ENCODE measurements at regions not wholly inside any gene's neighbourhood (a gene's known extent, or its start where the extent isn't known, plus 50 kb on each side); places are given as distances from the start of the nearest gene placed in this dataset.

GRCh38 chr18:56381196-56381595, 257.2 kb downstream of the TXNL1 start (continued):
- TF ChIP-seq SMC3 (IDR thresholded peaks at IDR 0.05; ENCODE audit: borderline replicate concordance, low read length) (no peak), TBL1XR1 (IDR thresholded peaks at IDR 0.05; ENCODE audit: low read depth, low read length) (no peak)

GRCh38 chr18:56380685-56381084, 257.7 kb downstream of the TXNL1 start:
- H3K79me2 ChIP-seq (ENCODE audit: control insufficient read depth, insufficient read depth, low read length): no peaks in the 10 kb centered on the region
- 79% methylated on average over 8 of the region's 8 CpGs for WGBS (ENCODE audit: insufficient coverage, insufficient replicate concordance, low lambda C conversion rate, missing lambda C conversion rate)
- H3K27me3 ChIP-seq (replicated peaks in 1 of 2; ENCODE audit: control insufficient read depth in 2 of 2, insufficient read depth in 2 of 2, low read length in 1 of 2): no peaks in the 10 kb centered on the region
- DNase-seq (ENCODE audit: low read depth, low spot score) (no peak), FAIRE-seq (no peak), ATAC-seq (no peak)
- no TSS peak for BruUV-seq (replicated peaks)
- POLR2A ChIA-PET: no interaction called here
- no peaks in the 10 kb centered on the region for H3K36me3 ChIP-seq (ENCODE audit: control insufficient read depth in 2 of 2, insufficient read depth in 2 of 2, low read length in 1 of 2)
- no peak overlapping the region for H3K4me2 ChIP-seq (ENCODE audit: control insufficient read depth, insufficient read depth)
- H3K4me1 ChIP-seq (ENCODE audit: control insufficient read depth, insufficient read depth, low read length): no peaks in the 10 kb centered on the region
- SMC1A ChIA-PET (ENCODE audit: uncharacterized antibody, unreplicated experiment): interaction anchor here (1.5 kb wide), 1 partner anchor 196 kb away, joined by 3 read pairs; no protein-coding TSS in a partner anchor
- no peaks in the 10 kb centered on the region for H3K9me3 ChIP-seq (replicated peaks; ENCODE audit: control insufficient read depth, insufficient read depth, low read length)
- in situ Hi-C loops (cut with MboI): no loop called here
- H4K20me1 ChIP-seq (ENCODE audit: control insufficient read depth, insufficient read depth): no peaks in the 10 kb centered on the region
- H3K27ac ChIP-seq (ENCODE audit: control insufficient read depth, insufficient read depth): no peak overlapping the region
- CTCF ChIA-PET: no interaction called here
- no peak for TF ChIP-seq FOXK2 (IDR thresholded peaks at IDR 0.05)
- TF ChIP-seq PAX5 (IDR thresholded peaks at IDR 0.05; ENCODE audit: borderline replicate concordance, low read depth, low read length): no peak
- TF ChIP-seq SMARCA5 (IDR thresholded peaks at IDR 0.05): no peak
- no peak for TF ChIP-seq STAT3 (IDR thresholded peaks at IDR 0.05; ENCODE audit: low read depth, low read length)
- no peak for TF ChIP-seq USF1 (IDR thresholded peaks at IDR 0.05; ENCODE audit: borderline replicate concordance, extremely low read length, insufficient read depth, low read depth, low read length)
- TF ChIP-seq NBN (IDR thresholded peaks at IDR 0.05): no peak
- no peak for TF ChIP-seq TAF1 (IDR thresholded peaks at IDR 0.05; ENCODE audit: borderline replicate concordance, low read depth, low read length)
- no peak for TF ChIP-seq ELK1 (IDR thresholded peaks at IDR 0.05; ENCODE audit: low read depth, low read length)
- no peak for TF ChIP-seq TARDBP (IDR thresholded peaks at IDR 0.05; ENCODE audit: borderline replicate concordance)
- TF ChIP-seq WRNIP1 (IDR thresholded peaks at IDR 0.05; ENCODE audit: borderline replicate concordance, low read depth, low read length): no peak
- no peak for TF ChIP-seq MEF2A (IDR thresholded peaks at IDR 0.05; ENCODE audit: insufficient read depth, low read depth, low read length)
- TF ChIP-seq ZNF687 (IDR thresholded peaks at IDR 0.05): no peak
- TF ChIP-seq CHD4 (IDR thresholded peaks at IDR 0.05): no peak
- no peak for TF ChIP-seq POLR2AphosphoS2 (IDR thresholded peaks at IDR 0.05; ENCODE audit: low read depth, low read length)
- TF ChIP-seq NFYA (IDR thresholded peaks at IDR 0.05; ENCODE audit: borderline replicate concordance, low read depth, low read length): no peak
- TF ChIP-seq GATAD2B (conservative IDR thresholded peaks at IDR 0.05; ENCODE audit: low read depth): no peak
- H2AFZ ChIP-seq (ENCODE audit: control insufficient read depth, low read depth, low read length): no peak overlapping the region
- H3K9ac ChIP-seq (ENCODE audit: control insufficient read depth, insufficient read depth, low read length): no peak overlapping the region
- intact Hi-C loops (cut with micrococcal nuclease; ENCODE audit: unreplicated experiment): no loop called here
- H3K4me3 ChIP-seq: no peak overlapping the region
- RAD21 ChIA-PET (ENCODE audit: unreplicated experiment): no interaction called here
